NCI-H2196 (cell line): ENCODE measurements at regions not wholly inside any gene's neighbourhood (a gene's known extent, or its start where the extent isn't known, plus 50 kb on each side); places are given as distances from the start of the nearest gene placed in this dataset.

Experiments
- DNase-seq: peaks from one replicate; lab custom pipeline; 2025; ENCODE audit not compliant: unreplicated experiment; lab: John Stamatoyannopoulos, UW

DNA sequence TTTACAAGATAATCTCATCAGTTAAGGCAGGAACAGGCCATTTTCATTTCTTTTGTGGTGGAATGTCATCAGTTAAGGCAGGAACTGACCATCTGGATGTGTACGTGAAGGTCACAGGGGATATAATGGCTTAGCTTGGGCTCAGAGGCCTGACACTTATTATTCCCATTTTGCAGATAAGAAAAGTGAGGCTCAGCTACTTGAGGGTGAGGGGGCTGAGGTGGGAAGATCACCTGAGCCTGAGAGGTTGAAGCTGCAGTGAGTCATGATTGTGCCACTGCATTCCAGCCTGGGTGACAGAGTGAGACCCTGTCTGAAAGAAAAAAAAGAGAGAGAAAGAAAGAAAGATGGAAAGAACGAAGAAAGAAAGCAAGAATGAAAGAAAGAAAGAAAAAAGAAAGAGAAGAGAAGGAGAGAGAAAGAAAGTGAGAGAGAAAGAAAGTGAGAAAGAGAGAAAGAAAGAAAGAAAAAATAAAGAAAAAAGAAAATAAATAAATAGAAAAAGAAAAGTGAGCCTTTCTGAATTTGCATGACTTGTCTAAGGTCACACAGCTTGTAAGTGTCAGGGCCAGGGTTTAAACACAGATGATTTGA is 142.0 kb downstream of the TMEM30B start:
- no peak for DNase-seq

- no peak for DNase-seq
Observed at GRCh38 chr14:61132894-61133293, 148.2 kb downstream of the TMEM30B start.

- DNase-seq: no peak
Observed at GRCh38 chr14:61132336-61132735, 148.8 kb downstream of the TMEM30B start.

- no peak for DNase-seq
Observed at GRCh38 chr14:61130512-61131260, 149.6 kb downstream of the SLC38A6 start.

GRCh38 chr14:61129168-61129745 is 148.2 kb downstream of the SLC38A6 start:
- DNase-seq: no peak

GRCh38 chr14:61128382-61129167 is 147.5 kb downstream of the SLC38A6 start:
- DNase-seq: no peak

DNA sequence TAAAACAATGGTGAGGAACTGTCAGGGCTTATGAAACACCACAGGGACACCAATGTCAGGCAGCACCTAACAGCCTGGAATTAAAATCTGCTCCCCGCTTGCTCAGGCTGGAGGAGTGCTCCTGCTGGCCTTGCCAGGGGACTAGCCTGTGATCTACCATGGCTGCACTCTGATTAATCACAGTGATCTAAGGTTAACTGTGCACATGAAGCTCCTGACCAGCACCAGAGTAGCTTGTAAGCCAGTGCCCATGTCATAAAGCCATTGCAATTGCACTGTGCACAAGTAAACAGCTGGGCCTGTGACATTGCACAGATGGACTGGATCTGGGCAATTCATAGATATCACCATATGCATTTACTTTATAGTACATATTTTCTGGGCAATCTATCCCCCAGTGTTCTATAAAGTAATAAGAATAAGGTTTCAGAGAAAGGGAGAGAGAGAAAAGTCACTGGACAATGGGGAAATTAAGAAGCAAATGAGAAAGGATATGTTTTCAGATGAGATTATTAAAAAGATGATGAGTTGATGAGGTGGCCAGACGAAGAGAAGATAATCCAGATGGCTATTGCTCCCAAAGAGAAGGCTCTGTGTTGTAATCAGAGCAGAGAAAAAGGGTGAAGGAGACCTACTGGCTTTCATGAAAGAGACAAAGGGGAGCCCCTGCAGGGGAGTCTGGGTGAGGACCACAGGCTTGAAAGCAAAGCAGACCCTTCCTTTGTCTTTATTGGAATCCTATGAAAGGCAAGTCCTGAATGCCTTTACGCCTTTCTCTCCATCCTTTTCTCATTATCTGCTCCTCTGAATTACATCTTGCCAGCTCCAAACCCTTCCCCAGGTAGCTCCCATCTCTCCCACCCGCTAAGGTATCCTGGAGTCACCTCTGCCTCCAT is 145.8 kb downstream of the SLC38A6 start:
- no peak for DNase-seq

- peak; percentile 62 for DNase-seq
Observed at GRCh38 chr14:61125867-61126572, 145.0 kb downstream of the SLC38A6 start.

DNA sequence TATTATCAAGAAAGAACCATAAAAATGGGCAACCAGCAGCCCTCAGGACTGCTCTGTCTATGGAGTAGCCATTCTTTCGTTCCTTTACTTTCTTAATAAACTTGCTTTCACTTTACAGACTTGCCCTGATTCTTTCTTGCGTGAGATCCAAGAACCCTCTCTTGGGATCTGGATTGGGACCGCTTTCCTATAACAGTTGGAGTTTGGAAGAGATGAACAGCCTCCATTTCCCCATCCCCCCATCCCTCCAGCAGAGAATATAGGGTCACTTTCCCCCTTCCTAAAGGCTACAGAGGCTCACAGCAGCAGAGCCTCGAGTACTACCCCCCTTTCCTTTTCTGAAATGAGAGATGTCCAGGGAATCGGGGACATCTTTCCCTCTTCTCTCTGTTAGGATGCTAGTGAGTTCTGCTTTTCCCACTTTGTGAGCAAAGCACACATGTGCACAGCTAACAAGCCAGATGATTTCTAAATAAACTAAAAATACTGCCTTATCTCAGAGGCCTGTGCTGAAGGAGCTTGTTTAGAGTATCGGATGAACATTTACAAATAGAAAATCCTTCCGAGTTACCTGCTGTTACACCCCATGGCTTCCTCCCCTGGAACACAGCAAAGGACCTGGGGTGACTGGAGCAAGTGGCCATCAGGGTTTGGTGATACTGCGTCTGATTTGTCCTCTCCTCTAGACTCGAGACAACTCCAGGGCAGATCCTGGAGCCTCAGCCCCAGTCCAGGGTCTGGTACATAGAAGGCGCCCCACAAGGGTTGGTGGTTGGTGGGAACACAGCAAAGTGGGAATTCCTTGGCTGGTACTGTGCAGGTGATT is 144.2 kb downstream of the SLC38A6 start:
- peak; percentile 59 for DNase-seq

DNA sequence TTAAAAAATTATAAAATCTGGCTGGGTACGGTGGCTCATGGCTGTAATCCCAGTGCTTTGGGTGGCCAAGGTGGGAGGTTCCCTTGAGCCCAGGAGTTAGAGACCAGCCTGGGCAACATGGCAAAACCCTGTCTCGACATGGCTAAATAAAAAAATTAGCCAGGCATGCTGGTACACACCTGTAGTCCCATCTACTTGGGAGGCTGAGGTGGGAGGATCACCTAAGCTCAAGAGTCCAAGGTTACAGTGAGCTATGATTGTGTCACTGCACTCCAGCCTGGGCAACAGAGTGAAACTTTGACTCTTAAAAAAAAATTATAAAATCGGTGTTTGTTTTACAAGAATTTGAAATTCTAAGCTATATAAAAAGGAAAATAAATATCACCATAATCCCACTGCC is 141.8 kb downstream of the SLC38A6 start:
- no peak for DNase-seq

DNA sequence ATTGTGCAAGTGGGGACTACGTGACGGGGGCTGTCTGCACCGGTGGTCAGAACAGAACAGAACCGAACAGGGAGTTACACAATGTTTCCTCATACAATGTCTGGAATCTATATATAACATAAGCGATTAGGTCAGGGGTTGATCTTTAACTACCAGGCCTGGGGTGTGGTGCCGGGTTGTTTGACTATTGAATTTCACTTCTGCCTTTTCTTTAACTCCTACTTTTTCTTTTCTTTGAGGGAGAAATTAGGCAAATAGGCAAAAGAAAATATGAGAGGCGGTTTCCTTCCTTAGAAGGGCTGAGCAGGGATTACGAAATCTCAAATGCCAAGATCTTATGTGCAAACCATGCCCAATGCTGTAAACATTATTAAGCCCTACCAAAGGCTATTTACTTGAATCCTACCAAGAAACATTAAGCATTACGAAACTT is 140.3 kb downstream of the SLC38A6 start:
- no peak for DNase-seq

GRCh38 chr14:61120576-61120975 is 139.5 kb downstream of the SLC38A6 start:
- DNase-seq: no peak

GRCh38 chr14:61119006-61119405 is 138.0 kb downstream of the SLC38A6 start:
- DNase-seq: no peak

DNA sequence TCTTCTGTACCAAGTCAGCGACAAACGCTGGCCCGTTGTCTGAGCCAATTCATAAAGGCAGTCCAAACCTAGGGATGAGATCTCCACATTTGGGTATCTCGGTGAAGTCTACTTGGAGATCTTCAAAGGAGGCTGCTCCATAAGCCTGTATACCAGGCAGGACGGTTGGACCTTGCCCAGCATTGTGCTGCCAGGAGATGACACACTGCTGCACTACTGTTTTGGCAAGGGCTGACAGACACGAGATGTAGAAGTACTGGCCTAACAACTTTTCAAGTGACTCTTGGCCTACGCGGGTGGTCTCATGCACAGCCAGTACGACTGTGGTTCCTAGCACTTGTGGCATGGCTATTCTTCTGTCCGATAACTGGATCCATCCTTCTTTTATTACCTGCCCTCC is 135.3 kb downstream of the SLC38A6 start:
- no peak for DNase-seq

DNA sequence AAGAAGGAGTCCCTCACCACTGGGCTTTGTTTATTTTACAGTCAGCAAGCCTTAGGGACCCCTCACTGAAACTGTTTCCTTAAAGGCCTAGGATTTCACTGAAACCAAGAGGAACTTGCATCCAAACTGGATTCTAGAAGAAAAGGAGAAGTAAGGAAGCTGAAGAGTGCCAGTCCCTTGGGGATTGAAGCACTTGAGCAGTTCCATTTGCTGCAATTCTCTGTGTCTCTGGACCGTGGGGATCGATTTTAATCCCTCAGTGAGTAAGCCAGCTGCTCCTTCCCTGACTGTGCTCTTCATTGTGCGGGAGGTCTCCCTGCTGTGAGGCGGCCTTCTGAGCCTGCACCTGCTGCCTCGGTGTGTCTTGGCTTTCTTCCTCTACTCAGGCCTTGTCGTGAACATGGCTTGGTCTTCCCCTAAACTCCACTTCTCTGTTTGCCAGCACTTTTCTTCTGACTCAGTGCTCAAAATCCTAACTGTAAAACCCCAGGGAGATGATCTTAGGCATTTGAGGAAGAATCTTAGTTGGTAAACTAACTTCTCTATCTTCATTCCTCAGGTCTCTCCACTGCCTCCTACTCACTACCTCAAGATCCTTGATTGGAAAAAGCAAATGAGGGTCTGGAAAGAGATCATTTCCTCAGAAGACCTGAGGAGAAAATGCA is 132.6 kb downstream of the SLC38A6 start:
- DNase-seq: no peak

DNA sequence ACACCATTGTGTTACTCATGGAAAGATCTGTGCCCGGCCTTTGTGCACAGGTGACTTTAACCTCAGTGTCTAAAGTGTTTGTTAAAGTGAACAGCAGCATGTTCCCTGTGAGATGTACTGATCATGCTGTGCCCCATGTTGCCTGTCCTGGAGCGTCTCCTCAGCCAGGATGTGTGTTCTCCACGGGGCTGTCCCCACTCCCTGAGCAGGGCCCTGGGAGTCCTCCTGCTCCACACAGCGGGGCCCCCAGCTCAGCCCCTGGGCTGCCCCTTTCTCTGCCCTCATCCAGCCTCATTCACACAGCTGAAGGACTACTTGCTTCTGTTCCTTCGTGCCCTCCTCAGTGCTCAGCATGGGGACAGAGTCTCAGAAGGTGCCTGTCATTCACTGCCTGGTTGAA is 131.5 kb downstream of the SLC38A6 start:
- DNase-seq: no peak

DNA sequence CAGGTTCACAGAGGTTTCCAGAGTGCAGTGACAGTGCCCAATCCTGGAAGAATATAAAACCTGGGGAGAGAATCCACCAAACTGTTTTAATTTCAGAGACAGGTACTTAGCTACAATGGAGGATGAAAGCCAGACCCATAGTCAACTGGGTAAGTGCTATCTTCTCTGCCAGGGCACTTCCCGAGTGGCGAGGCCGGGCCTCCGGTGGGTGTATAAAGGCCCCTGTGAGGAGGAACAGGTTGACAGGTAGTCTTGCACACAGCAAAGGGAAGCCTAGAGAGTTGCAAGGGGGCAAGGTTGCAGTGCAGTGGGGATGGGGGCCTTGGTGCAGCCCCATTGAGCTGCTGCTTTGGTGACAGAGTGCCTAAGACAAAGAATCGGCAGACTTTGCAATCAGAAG is 130.7 kb downstream of the SLC38A6 start:
- DNase-seq: no peak

DNA sequence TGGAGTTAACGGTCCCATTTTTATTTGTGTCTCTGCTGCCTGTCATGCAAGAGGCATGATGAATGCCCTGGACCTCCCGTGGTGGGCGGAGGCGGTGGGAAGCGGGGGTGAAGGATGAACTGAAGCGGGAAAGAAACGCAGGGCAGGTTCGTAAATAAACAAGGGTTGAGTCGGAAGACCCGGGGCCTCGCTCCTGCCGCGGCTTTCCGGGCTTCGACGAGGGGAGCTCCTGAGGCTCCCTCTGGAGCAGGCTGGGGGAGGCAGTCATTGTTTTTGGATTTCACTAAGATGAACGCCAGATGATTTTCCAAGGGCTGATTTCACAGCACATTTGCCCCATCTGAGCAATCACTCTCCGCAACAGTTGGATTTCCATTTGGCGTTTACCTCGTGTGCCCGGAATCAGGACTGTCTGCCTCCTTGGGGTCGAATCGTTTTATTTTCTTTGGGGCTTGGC is 130.2 kb downstream of the SLC38A6 start:
- no peak for DNase-seq
